ENCODE measurements at regions not wholly inside any gene's neighbourhood (a gene's known extent, or its start where the extent isn't known, plus 50 kb on each side); places are given as distances from the start of the nearest gene placed in this dataset.

DNA sequence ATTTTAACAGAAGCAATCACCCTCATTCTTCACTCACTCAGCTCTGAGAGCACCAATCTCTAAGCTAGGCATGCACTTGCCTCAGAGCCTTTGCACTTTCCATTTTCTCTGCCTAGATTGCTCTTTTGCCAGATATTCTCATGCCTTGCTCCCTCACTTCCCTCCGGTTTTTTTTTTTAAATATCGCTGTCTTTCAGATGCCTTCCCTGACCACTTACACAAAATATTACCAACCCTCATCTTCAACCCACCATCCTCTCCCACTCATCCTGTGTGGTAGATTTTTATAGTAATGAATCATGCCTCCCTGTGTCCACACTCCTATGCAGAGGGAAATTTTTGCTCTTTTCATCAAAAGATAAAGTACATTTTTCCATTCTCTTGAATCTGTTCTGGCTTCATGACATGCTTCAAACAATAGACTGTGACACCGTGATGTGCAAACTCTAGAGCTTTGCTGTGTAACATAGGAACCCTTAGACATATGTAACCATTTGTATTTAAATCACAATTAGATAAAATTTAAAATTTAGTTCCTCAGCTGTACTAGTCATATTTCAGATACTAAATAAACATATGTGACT, 437.1 kb downstream of the UTRN start:
- Histone ChIP-seq H3K4me3 (ENCODE audit: control extremely low read depth in 1 of 5, extremely low read depth in 1 of 5, insufficient read depth in 1 of 5, low read depth in 2 of 5, low read length in 4 of 5) (no peak overlapping the region), H4K20me1 (ENCODE audit: control insufficient read depth, insufficient read depth, low read length, poor library complexity, severe bottlenecking) (no peaks in the 10 kb centered on the region), H3K4me1 (ENCODE audit: control insufficient read depth in 2 of 2, insufficient read depth in 2 of 2, low read length in 2 of 2) (peaks cover 7% of the 10 kb centered on the region in 2 donors), H3K9ac (ENCODE audit: low read length) (no peak overlapping the region), H3K79me2 (ENCODE audit: control insufficient read depth, insufficient read depth, low read length) (peaks cover 3% of the 10 kb centered on the region), H3K36me3 (replicated peaks in 1 of 2; ENCODE audit: control extremely low read depth in 1 of 2, control insufficient read depth in 1 of 2, extremely low read depth in 1 of 2, insufficient read depth in 2 of 2, low read length in 1 of 2) (peaks cover 5 to 6% of the 10 kb centered on the region in 2 experiments), H3K9me3 (ENCODE audit: control extremely low read depth in 1 of 3, control insufficient read depth in 2 of 3, insufficient read depth in 1 of 3, low read length in 2 of 3) (no peaks in the 10 kb centered on the region), H2AFZ (ENCODE audit: insufficient read depth, low read depth, low read length, poor library complexity, severe bottlenecking) (no peak overlapping the region), H3K27me3 (replicated peaks in 1 of 4; ENCODE audit: control extremely low read depth in 1 of 4, control insufficient read depth in 3 of 4, insufficient read depth in 4 of 4, low read length in 3 of 4) (no peaks in the 10 kb centered on the region), H3K27ac (ENCODE audit: low read length in 2 of 2) (no peak overlapping the region), H3K4me2 (replicated peaks; ENCODE audit: low read depth, low read length, poor library complexity, severe bottlenecking) (no peak overlapping the region)
- ChIA-PET POLR2A (no interaction called here), CTCF (interaction anchor here (1.0 kb wide), 1 partner anchor 13 kb away, joined by 3 read pairs; no protein-coding TSS in a partner anchor)
- H3K9me3 Mint-ChIP-seq (ENCODE audit: insufficient read depth) = no peaks in the 10 kb centered on the region
- no CpG with 5 or more reads among the region's 3 CpGs for WGBS (ENCODE audit: insufficient coverage)
- H3K27me3 Mint-ChIP-seq = no peaks in the 10 kb centered on the region
- no peak overlapping the region for H3K27ac Mint-ChIP-seq
- TF ChIP-seq EZH2 (IDR thresholded peaks at IDR 0.05; ENCODE audit: borderline replicate concordance, insufficient read depth, low read depth, low read length, poor library complexity, severe bottlenecking) (no peak), CTCF (IDR thresholded peaks at IDR 0.05) (no peak)
- intact Hi-C loops (cut with micrococcal nuclease) = no loop called here
- ATAC-seq (ENCODE audit: low read depth) (no peak), DNase-seq (no peak)
- H3K4me3 Mint-ChIP-seq = no peak overlapping the region
- peaks cover 21% of the 10 kb centered on the region for H3K4me1 Mint-ChIP-seq

DNA sequence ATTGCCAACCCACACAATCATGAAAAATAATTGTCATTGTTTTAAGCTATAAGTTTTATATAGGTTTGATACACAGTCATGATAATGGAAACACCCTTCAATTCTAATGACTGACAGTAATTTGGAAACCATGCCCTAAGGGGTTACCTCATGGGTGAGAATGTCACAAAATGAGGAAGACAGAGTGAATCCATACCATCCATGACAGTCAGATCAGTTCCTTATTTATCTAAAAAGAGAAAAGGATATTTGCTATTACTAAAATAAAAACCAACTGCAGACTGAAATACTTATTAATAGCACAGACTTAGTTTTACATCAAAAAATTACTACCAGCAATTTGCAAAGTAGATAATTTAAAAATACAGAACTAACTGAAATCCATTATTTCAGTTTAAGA, 437.8 kb downstream of the UTRN start:
- H4K20me1 ChIP-seq (ENCODE audit: control insufficient read depth, insufficient read depth, low read length, poor library complexity, severe bottlenecking) = no peaks in the 10 kb centered on the region
- peaks cover 3% of the 10 kb centered on the region for H3K79me2 ChIP-seq (ENCODE audit: control insufficient read depth, insufficient read depth, low read length)
- no peak overlapping the region for H3K4me2 ChIP-seq (replicated peaks; ENCODE audit: low read depth, low read length, poor library complexity, severe bottlenecking)
- intact Hi-C loops (cut with micrococcal nuclease) = no loop called here
- H3K9me3 ChIP-seq (ENCODE audit: control extremely low read depth in 1 of 3, control insufficient read depth in 2 of 3, insufficient read depth in 1 of 3, low read length in 2 of 3) = no peaks in the 10 kb centered on the region
- H3K27me3 ChIP-seq (replicated peaks in 1 of 4; ENCODE audit: control extremely low read depth in 1 of 4, control insufficient read depth in 3 of 4, insufficient read depth in 4 of 4, low read length in 3 of 4) = no peaks in the 10 kb centered on the region
- Mint-ChIP-seq H3K27ac (no peak overlapping the region), H3K4me1 (peaks cover 21% of the 10 kb centered on the region), H3K27me3 (no peaks in the 10 kb centered on the region), H3K4me3 (no peak overlapping the region), H3K9me3 (ENCODE audit: insufficient read depth) (no peaks in the 10 kb centered on the region)
- DNase-seq (no peak), ATAC-seq (ENCODE audit: low read depth) (no peak)
- ChIA-PET CTCF (no interaction called here), POLR2A (no interaction called here)
- H2AFZ ChIP-seq (ENCODE audit: insufficient read depth, low read depth, low read length, poor library complexity, severe bottlenecking) = no peak overlapping the region
- H3K27ac ChIP-seq (ENCODE audit: low read length in 2 of 2) = no peak overlapping the region
- H3K4me1 ChIP-seq (ENCODE audit: control insufficient read depth in 2 of 2, insufficient read depth in 2 of 2, low read length in 2 of 2) = peaks cover 7% of the 10 kb centered on the region in 2 donors
- H3K36me3 ChIP-seq (replicated peaks in 1 of 2; ENCODE audit: control extremely low read depth in 1 of 2, control insufficient read depth in 1 of 2, extremely low read depth in 1 of 2, insufficient read depth in 2 of 2, low read length in 1 of 2) = peaks cover 5 to 6% of the 10 kb centered on the region in 2 experiments
- no peak overlapping the region for H3K9ac ChIP-seq (ENCODE audit: low read length)
- no peak for TF ChIP-seq CTCF (IDR thresholded peaks at IDR 0.05)
- H3K4me3 ChIP-seq (ENCODE audit: control extremely low read depth in 1 of 5, extremely low read depth in 1 of 5, insufficient read depth in 1 of 5, low read depth in 2 of 5, low read length in 4 of 5) = no peak overlapping the region
